Adipocyte (in vitro differentiated cells): ENCODE measurements at regions not wholly inside any gene's neighbourhood (a gene's known extent, or its start where the extent isn't known, plus 50 kb on each side); places are given as distances from the start of the nearest gene placed in this dataset.

Source experiments
- DNase-seq: peaks from one replicate; pipeline ENCODE4 v3.0.0-alpha.2; 2015; ENCODE audit warnings: low read depth
- H3K27me3 ChIP-seq: replicated peaks from 2 replicates; pipeline ENCODE4 v1.7.0; 2013; ENCODE audit warnings: mild to moderate bottlenecking, low read length, moderate library complexity; ENCODE audit not compliant: control insufficient read depth, insufficient read depth
- H3K36me3 ChIP-seq: 2 replicates; pipeline ENCODE4 v1.7.0; 2013; ENCODE audit warnings: low read length, mild to moderate bottlenecking, moderate library complexity; ENCODE audit not compliant: control insufficient read depth, insufficient read depth, severe bottlenecking
- H3K4me1 ChIP-seq: 2 replicates; pipeline ENCODE4 v1.7.0; 2013; ENCODE audit warnings: mild to moderate bottlenecking, low read length, moderate library complexity; ENCODE audit not compliant: control insufficient read depth, insufficient read depth
- H3K4me3 ChIP-seq: 2 replicates; pipeline ENCODE4 v1.7.0; 2013; ENCODE audit warnings: mild to moderate bottlenecking, low read length, moderate library complexity
- H3K9ac ChIP-seq: 2 replicates; pipeline ENCODE4 v1.7.0; 2013; ENCODE audit warnings: mild to moderate bottlenecking, low read length, moderate library complexity
- H3K9me3 ChIP-seq: 2 replicates; pipeline ENCODE4 v1.7.0; 2013; ENCODE audit warnings: mild to moderate bottlenecking, low read length, moderate library complexity; ENCODE audit not compliant: control insufficient read depth

- Histone ChIP-seq H3K9ac (no peak overlapping the region), H3K4me3 (no peak overlapping the region), H3K9me3 (no peaks in the 10 kb centered on the region), H3K27me3 (peaks cover 22% of the 10 kb centered on the region), H3K36me3 (no peaks in the 10 kb centered on the region), H3K4me1 (peaks cover 4% of the 10 kb centered on the region)
- DNase-seq, result no peak
Observed at GRCh38 chr3:193832833-193833413, 239.9 kb downstream of the OPA1 start.

GRCh38 chr3:193833592-193833991, 240.6 kb downstream of the OPA1 start:
- Histone ChIP-seq H3K27me3 (peaks cover 19% of the 10 kb centered on the region), H3K4me3 (no peak overlapping the region), H3K4me1 (peaks cover 4% of the 10 kb centered on the region), H3K9me3 (no peaks in the 10 kb centered on the region), H3K36me3 (no peaks in the 10 kb centered on the region), H3K9ac (no peak overlapping the region)
- DNase-seq, result no peak

GRCh38 chr3:193835414-193835813, 242.4 kb downstream of the OPA1 start:
- H3K4me3 ChIP-seq, result no peak overlapping the region
- DNase-seq, result no peak

GRCh38 chr3:193836511-193836910, 243.5 kb downstream of the OPA1 start:
- H3K9ac ChIP-seq, result no peak overlapping the region
- H3K9me3 ChIP-seq, result no peaks in the 10 kb centered on the region
- H3K36me3 ChIP-seq, result no peaks in the 10 kb centered on the region
- H3K27me3 ChIP-seq, result peaks cover 25% of the 10 kb centered on the region
- no peak overlapping the region for H3K4me3 ChIP-seq
- H3K4me1 ChIP-seq, result no peaks in the 10 kb centered on the region
- no peak for DNase-seq

More at GRCh38 chr3:193835414-193835813, 242.4 kb downstream of the OPA1 start:
- Histone ChIP-seq H3K9ac (no peak overlapping the region), H3K27me3 (peaks cover 19% of the 10 kb centered on the region), H3K9me3 (no peaks in the 10 kb centered on the region), H3K4me1 (no peaks in the 10 kb centered on the region), H3K36me3 (no peaks in the 10 kb centered on the region)

GRCh38 chr3:193836918-193837317, 243.9 kb downstream of the OPA1 start:
- Histone ChIP-seq H3K9me3 (no peaks in the 10 kb centered on the region), H3K27me3 (peaks cover 28% of the 10 kb centered on the region)

GRCh38 chr3:193837347-193837827, 244.4 kb downstream of the OPA1 start:
- Histone ChIP-seq H3K9ac (no peak overlapping the region), H3K36me3 (no peaks in the 10 kb centered on the region), H3K9me3 (no peaks in the 10 kb centered on the region), H3K27me3 (peaks cover 28% of the 10 kb centered on the region), H3K4me3 (no peak overlapping the region), H3K4me1 (no peaks in the 10 kb centered on the region)
- no peak for DNase-seq

More at GRCh38 chr3:193836918-193837317, 243.9 kb downstream of the OPA1 start:
- Histone ChIP-seq H3K4me3 (no peak overlapping the region), H3K9ac (no peak overlapping the region), H3K36me3 (no peaks in the 10 kb centered on the region), H3K4me1 (no peaks in the 10 kb centered on the region)
- DNase-seq, result no peak

- H3K4me3 ChIP-seq, result no peak overlapping the region
- no peaks in the 10 kb centered on the region for H3K4me1 ChIP-seq
- H3K9ac ChIP-seq, result no peak overlapping the region
- no peaks in the 10 kb centered on the region for H3K9me3 ChIP-seq
- DNase-seq, result no peak
- peaks cover 40% of the 10 kb centered on the region for H3K27me3 ChIP-seq
- H3K36me3 ChIP-seq, result no peaks in the 10 kb centered on the region
Observed at GRCh38 chr3:193840111-193840641, 247.2 kb downstream of the OPA1 start.

- Histone ChIP-seq H3K9me3 (no peaks in the 10 kb centered on the region), H3K4me3 (no peak overlapping the region), H3K36me3 (no peaks in the 10 kb centered on the region), H3K9ac (no peak overlapping the region), H3K4me1 (no peaks in the 10 kb centered on the region), H3K27me3 (peaks cover 51% of the 10 kb centered on the region)
- DNase-seq, result no peak
Observed at GRCh38 chr3:193841581-193841980, 248.6 kb downstream of the OPA1 start.

GRCh38 chr3:193842029-193842798, 249.2 kb downstream of the OPA1 start:
- no peak overlapping the region for H3K9ac ChIP-seq
- no peaks in the 10 kb centered on the region for H3K9me3 ChIP-seq
- no peaks in the 10 kb centered on the region for H3K4me1 ChIP-seq
- no peak overlapping the region for H3K4me3 ChIP-seq
- H3K36me3 ChIP-seq, result no peaks in the 10 kb centered on the region
- no peak for DNase-seq
- peaks cover 48% of the 10 kb centered on the region for H3K27me3 ChIP-seq

- no peaks in the 10 kb centered on the region for H3K4me1 ChIP-seq
- H3K9me3 ChIP-seq, result no peaks in the 10 kb centered on the region
- H3K9ac ChIP-seq, result no peak overlapping the region
- no peaks in the 10 kb centered on the region for H3K36me3 ChIP-seq
- H3K27me3 ChIP-seq, result peaks cover 41% of the 10 kb centered on the region
- no peak for DNase-seq
- H3K4me3 ChIP-seq, result no peak overlapping the region
Observed at GRCh38 chr3:193842832-193843473, 249.9 kb downstream of the OPA1 start.
